GM20000 (cell line): ENCODE measurements at regions not wholly inside any gene's neighbourhood (a gene's known extent, or its start where the extent isn't known, plus 50 kb on each side); places are given as distances from the start of the nearest gene placed in this dataset.
"Not testable (repeated sequence)": the region's sequence is repeated elsewhere in the genome, so short reads cannot be mapped to it uniquely, and the experiment has no call there.

ENCODE experiments used
- DNase-seq: peaks from one replicate; pipeline ENCODE4 v3.0.0; 2012; ENCODE audit warnings: low spot score
- CTCF ChIP-seq: IDR thresholded peaks from 2 replicates; pipeline ENCODE4 v1.5.1; 2012; ENCODE audit warnings: mild to moderate bottlenecking, control low read depth; ENCODE audit errors: extremely low read depth, missing control alignments

GRCh38 chr4:101647710-101648034 lies 142.9 kb upstream of the BANK1 start:
- TF ChIP-seq CTCF, result no peak
- no peak for DNase-seq

GRCh38 chr4:101644516-101644915 lies 146.0 kb upstream of the BANK1 start:
- no peak for TF ChIP-seq CTCF

GRCh38 chr4:101643186-101643837 lies 147.2 kb upstream of the BANK1 start:
- no peak for DNase-seq
- TF ChIP-seq CTCF, result no peak

More at GRCh38 chr4:101644516-101644915, 146.0 kb upstream of the BANK1 start:
- no peak for DNase-seq

- not testable (repeated sequence) for DNase-seq
These were observed 157.8 kb upstream of the BANK1 start for GRCh38 chr4:101632766-101633165.

- no peak for TF ChIP-seq CTCF
- no peak for DNase-seq
These were observed 160.1 kb upstream of the BANK1 start for GRCh38 chr4:101630319-101630986.

- TF ChIP-seq CTCF, result no peak
- DNase-seq, result no peak
These were observed 169.4 kb upstream of the BANK1 start for GRCh38 chr4:101621120-101621519.

- TF ChIP-seq CTCF, result no peak
- DNase-seq, result no peak
These were observed 174.9 kb upstream of the BANK1 start for GRCh38 chr4:101615652-101616051.

GRCh38 chr4:101606989-101607388 lies 183.5 kb upstream of the BANK1 start:
- not testable (repeated sequence) for DNase-seq
